OCI-LY1 (cell line): ENCODE measurements at regions not wholly inside any gene's neighbourhood (a gene's known extent, or its start where the extent isn't known, plus 50 kb on each side); places are given as distances from the start of the nearest gene placed in this dataset.

ENCODE experiments used
- H2AFZ ChIP-seq: fragments of 200-600 bp; sonication (generic), shearing (Covaris generic); 2 replicates; pipeline ENCODE4 v1.6.0; 2014; ENCODE audit warnings: antibody characterized with exemption, mild to moderate bottlenecking, low read length
- H3F3A ChIP-seq: fragments of 200-600 bp; sonication (generic), shearing (Covaris generic); 2 replicates; pipeline ENCODE4 v1.6.0; 2014; ENCODE audit warnings: mild to moderate bottlenecking, antibody characterized with exemption, low read length, moderate library complexity; ENCODE audit not compliant: insufficient read depth
- H3K27ac ChIP-seq: fragments of 200-600 bp; sonication (generic); 2 replicates; pipeline ENCODE4 v1.5.1; 2014; ENCODE audit warnings: low read length, mixed run types, mild to moderate bottlenecking, low read depth; ENCODE audit not compliant: poor library complexity, severe bottlenecking
- H3K27me3 ChIP-seq: fragments of 200-600 bp; sonication (generic); 2 replicates; pipeline ENCODE4 v1.6.0; 2014; ENCODE audit warnings: antibody characterized with exemption, mild to moderate bottlenecking, low read length, moderate library complexity; ENCODE audit not compliant: insufficient read depth
- H3K36me3 ChIP-seq: fragments of 200-600 bp; sonication (generic); 2 replicates; pipeline ENCODE4 v1.6.1; 2014; ENCODE audit warnings: mild to moderate bottlenecking, antibody characterized with exemption, low read length, moderate library complexity, mixed read lengths; ENCODE audit not compliant: insufficient read depth
- H3K4me1 ChIP-seq: fragments of 200-600 bp; sonication (generic); 2 replicates; pipeline ENCODE4 v1.5.1; 2014; ENCODE audit warnings: mild to moderate bottlenecking, low read length, moderate library complexity; ENCODE audit not compliant: insufficient read depth, severe bottlenecking
- H3K4me2 ChIP-seq: fragments of 200-600 bp; sonication (generic), shearing (Covaris generic); 2 replicates; pipeline ENCODE4 v1.6.1; 2014; ENCODE audit warnings: low read length
- H3K4me3 ChIP-seq: fragments of 200-600 bp; sonication (generic); 2 replicates; pipeline ENCODE4 v1.5.1; 2014; ENCODE audit warnings: low read length, low read depth, mild to moderate bottlenecking, mixed read lengths; ENCODE audit not compliant: poor library complexity, severe bottlenecking
- H3K79me2 ChIP-seq: fragments of 200-600 bp; shearing (Covaris generic); 2 replicates; pipeline ENCODE4 v1.6.1; 2016; ENCODE audit warnings: mixed run types, low read length, mixed read lengths; ENCODE audit not compliant: insufficient read depth
- H3K9ac ChIP-seq: fragments of 200-600 bp; sonication (generic), shearing (Covaris generic); 2 replicates; pipeline ENCODE4 v1.6.1; 2014; ENCODE audit warnings: mild to moderate bottlenecking, low read length, mixed read lengths
- H3K9me2 ChIP-seq: fragments of 200-600 bp; sonication (generic), shearing (Covaris generic); 2 replicates; pipeline ENCODE4 v1.6.1; 2014; ENCODE audit warnings: low read depth, mild to moderate bottlenecking, low read length, mixed read lengths
- H3K9me3 ChIP-seq: fragments of 200-600 bp; shearing (Covaris generic); 2 replicates; pipeline ENCODE4 v1.6.1; 2014; ENCODE audit warnings: low read length, mixed read lengths
- H4K20me1 ChIP-seq: fragments of 200-600 bp; sonication (generic), shearing (Covaris generic); 2 replicates; pipeline ENCODE4 v1.6.0; 2016; ENCODE audit warnings: mild to moderate bottlenecking, low read length; ENCODE audit not compliant: insufficient read depth
- CTCF ChIP-seq: fragments of 200-600 bp; sonication (generic), shearing (Covaris generic); IDR thresholded peaks from 2 replicates; pipeline ENCODE4 v1.5.1; 2017; ENCODE audit warnings: mild to moderate bottlenecking, antibody characterized with exemption, low read length, moderate library complexity, mixed read lengths
- EZH2 ChIP-seq: fragments of 200-600 bp; sonication (generic), shearing (Covaris generic); IDR thresholded peaks from 2 replicates; pipeline ENCODE4 v1.8.0; 2017; ENCODE audit warnings: borderline replicate concordance, mixed run types, mild to moderate bottlenecking, antibody characterized with exemption, low read length, moderate library complexity, mixed read lengths

GRCh38 chr4:18203966-18204365 lies 182.4 kb upstream of the LCORL start:
- Histone ChIP-seq H3K4me3 (no peak overlapping the region), H3K27me3 (no peaks in the 10 kb centered on the region), H3K9me3 (no peaks in the 10 kb centered on the region), H3K9ac (no peak overlapping the region), H3K36me3 (no peaks in the 10 kb centered on the region), H2AFZ (no peak overlapping the region), H3K9me2 (no peaks in the 10 kb centered on the region), H3K4me2 (no peak overlapping the region), H3K27ac (no peak overlapping the region), H3K4me1 (no peaks in the 10 kb centered on the region), H4K20me1 (no peaks in the 10 kb centered on the region), H3K79me2 (no peaks in the 10 kb centered on the region), H3F3A (no peaks in the 10 kb centered on the region)
- no peak for TF ChIP-seq EZH2
- no peak for TF ChIP-seq CTCF

GRCh38 chr4:18202486-18202885 lies 180.9 kb upstream of the LCORL start:
- Histone ChIP-seq H2AFZ (no peak overlapping the region), H3K9ac (no peak overlapping the region), H3K4me2 (no peak overlapping the region), H3K36me3 (no peaks in the 10 kb centered on the region), H3K9me3 (no peaks in the 10 kb centered on the region), H3K4me1 (no peaks in the 10 kb centered on the region), H3K27me3 (no peaks in the 10 kb centered on the region), H3K9me2 (no peaks in the 10 kb centered on the region), H3F3A (no peaks in the 10 kb centered on the region), H4K20me1 (no peaks in the 10 kb centered on the region), H3K79me2 (no peaks in the 10 kb centered on the region), H3K27ac (no peak overlapping the region), H3K4me3 (no peak overlapping the region)
- TF ChIP-seq CTCF (no peak), EZH2 (no peak)

- no peaks in the 10 kb centered on the region for H3F3A ChIP-seq
- TF ChIP-seq CTCF (no peak), EZH2 (no peak)
- no peak overlapping the region for H3K9ac ChIP-seq
These were observed 180.3 kb upstream of the LCORL start for GRCh38 chr4:18201885-18202284.

More at GRCh38 chr4:18201885-18202284, 180.3 kb upstream of the LCORL start:
- H3K4me3 ChIP-seq = no peak overlapping the region
- H3K9me3 ChIP-seq = no peaks in the 10 kb centered on the region
- H3K79me2 ChIP-seq = no peaks in the 10 kb centered on the region
- H3K27me3 ChIP-seq = no peaks in the 10 kb centered on the region
- H2AFZ ChIP-seq = no peak overlapping the region
- no peaks in the 10 kb centered on the region for H3K4me1 ChIP-seq
- H3K4me2 ChIP-seq = no peak overlapping the region
- H3K27ac ChIP-seq = no peak overlapping the region
- H3K9me2 ChIP-seq = no peaks in the 10 kb centered on the region
- no peaks in the 10 kb centered on the region for H4K20me1 ChIP-seq
- no peaks in the 10 kb centered on the region for H3K36me3 ChIP-seq
